Dendritic cell treated with granulocyte-macrophage colony-stimulating factor and Interleukin-4, amounts not matched to agents 40 ng/mL and 50 ng/mL, for 4 days (primary cell): ENCODE measurements at regions not wholly inside any gene's neighbourhood (a gene's known extent, or its start where the extent isn't known, plus 50 kb on each side); places are given as distances from the start of the nearest gene placed in this dataset.

ENCODE experiments used
- H3K27ac Mint-ChIP-seq: one replicate; pipeline ENCODE4 v1.8.0; 2022; ENCODE audit warnings: mild to moderate bottlenecking, mixed read lengths
- H3K27me3 Mint-ChIP-seq: one replicate; pipeline ENCODE4 v1.8.0; 2022; ENCODE audit warnings: mild to moderate bottlenecking, mixed read lengths
- H3K36me3 Mint-ChIP-seq: one replicate; pipeline ENCODE4 v1.8.0; 2022; ENCODE audit warnings: low read depth, mixed read lengths
- H3K4me1 Mint-ChIP-seq: one replicate; pipeline ENCODE4 v1.8.0; 2022; ENCODE audit warnings: low read depth, mixed read lengths
- H3K4me3 Mint-ChIP-seq: one replicate; pipeline ENCODE4 v1.8.0; 2022; ENCODE audit warnings: mild to moderate bottlenecking, moderate library complexity, mixed read lengths
- H3K9me3 Mint-ChIP-seq: one replicate; pipeline ENCODE4 v1.8.0; 2022; ENCODE audit warnings: mixed read lengths
- intact Hi-C: fragments of 100-400 bp; cut with micrococcal nuclease; formaldehyde crosslinking; loops from one replicate; pipeline ENCODE4 v1.15.0; 2022

GRCh38 chr20:6440443-6440799, 317.6 kb upstream of the FERMT1 start:
- intact Hi-C loops: no loop called here
- H3K27ac Mint-ChIP-seq: no peak overlapping the region
- H3K36me3 Mint-ChIP-seq: no peaks in the 10 kb centered on the region
- no peaks in the 10 kb centered on the region for H3K27me3 Mint-ChIP-seq
- no peak overlapping the region for H3K4me3 Mint-ChIP-seq
- no peaks in the 10 kb centered on the region for H3K9me3 Mint-ChIP-seq
- H3K4me1 Mint-ChIP-seq: no peaks in the 10 kb centered on the region

DNA sequence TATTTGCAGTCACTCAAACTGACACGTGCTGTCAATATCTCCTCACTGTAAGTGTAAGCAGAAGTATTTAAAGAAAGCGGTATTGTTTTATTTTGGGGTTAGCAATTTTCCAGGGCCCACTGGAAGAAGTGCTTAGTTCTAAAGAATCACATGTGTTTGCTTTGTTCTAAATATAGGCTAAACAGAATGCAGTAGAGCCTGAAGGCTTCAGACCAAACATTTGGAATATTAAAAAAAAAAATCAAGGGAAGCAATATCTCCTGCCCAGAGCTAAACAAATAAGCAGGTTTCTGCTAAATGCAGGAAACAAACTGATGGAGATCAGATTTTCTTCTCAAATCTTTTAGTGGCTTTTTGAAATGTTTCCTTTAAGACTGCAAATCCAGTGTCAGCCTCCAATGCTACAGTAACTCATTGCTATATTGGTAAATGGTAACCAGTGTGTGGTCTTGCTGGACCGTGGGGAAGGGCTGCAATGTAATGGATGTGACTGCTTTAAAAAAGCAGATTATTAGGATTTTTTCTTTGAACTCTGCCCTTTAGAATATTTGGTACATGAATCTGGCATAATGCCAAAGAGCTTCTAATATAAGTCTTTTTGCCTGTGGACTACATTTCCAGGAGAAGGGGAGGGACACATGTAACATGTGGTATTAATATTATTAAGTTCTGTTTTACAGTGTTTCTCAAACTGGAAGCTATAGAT, 317.1 kb upstream of the FERMT1 start:
- Mint-ChIP-seq H3K4me3 (no peak overlapping the region), H3K9me3 (no peaks in the 10 kb centered on the region), H3K27ac (no peak overlapping the region), H3K36me3 (no peaks in the 10 kb centered on the region), H3K27me3 (no peaks in the 10 kb centered on the region), H3K4me1 (no peaks in the 10 kb centered on the region)
- intact Hi-C loops: no loop called here

DNA sequence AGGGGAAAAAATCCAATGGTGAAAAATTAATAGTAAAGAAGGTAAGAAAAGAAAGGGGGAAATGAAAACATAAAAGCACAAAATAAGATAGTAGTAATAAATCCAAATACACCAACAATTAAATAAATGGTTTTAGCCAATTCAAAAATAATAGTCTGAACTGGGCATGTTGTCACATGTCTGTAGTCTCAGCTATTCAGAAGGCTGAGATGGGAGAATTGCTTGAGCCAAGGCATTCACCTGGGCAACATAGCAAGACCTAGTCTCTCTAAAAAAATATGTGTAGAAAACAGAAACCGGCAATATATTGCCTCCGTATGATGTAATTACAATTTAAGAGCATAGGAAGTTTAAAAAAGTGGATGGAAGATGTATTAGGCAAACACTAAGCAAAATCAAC, 311.3 kb upstream of the FERMT1 start:
- Mint-ChIP-seq H3K36me3 (no peaks in the 10 kb centered on the region), H3K4me3 (no peak overlapping the region), H3K27me3 (no peaks in the 10 kb centered on the region), H3K27ac (no peak overlapping the region), H3K4me1 (no peaks in the 10 kb centered on the region), H3K9me3 (no peaks in the 10 kb centered on the region)
- intact Hi-C loops: no loop called here

DNA sequence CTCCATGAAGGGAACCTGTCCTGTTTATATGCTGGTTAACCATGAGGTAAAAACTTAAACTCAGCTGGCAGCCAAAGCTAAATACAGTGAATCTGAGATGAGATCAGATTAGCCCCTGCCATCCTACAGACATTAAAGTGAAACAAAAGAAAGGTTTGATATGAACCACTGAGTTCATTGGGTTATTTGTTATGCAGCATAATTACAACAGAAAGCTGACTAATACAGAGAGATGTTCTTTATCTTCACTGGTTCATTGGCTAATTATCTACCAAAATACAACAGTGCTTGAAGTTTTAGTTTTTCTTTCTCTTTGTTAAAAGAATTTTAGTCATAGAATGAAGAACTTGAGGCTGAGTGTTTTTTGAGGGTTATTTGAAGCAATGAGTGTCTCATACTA, 307.6 kb upstream of the FERMT1 start:
- no peaks in the 10 kb centered on the region for H3K4me1 Mint-ChIP-seq
- H3K36me3 Mint-ChIP-seq: no peaks in the 10 kb centered on the region
- intact Hi-C loops: no loop called here
- H3K27ac Mint-ChIP-seq: no peak overlapping the region
- H3K4me3 Mint-ChIP-seq: no peak overlapping the region
- H3K27me3 Mint-ChIP-seq: no peaks in the 10 kb centered on the region
- no peaks in the 10 kb centered on the region for H3K9me3 Mint-ChIP-seq

DNA sequence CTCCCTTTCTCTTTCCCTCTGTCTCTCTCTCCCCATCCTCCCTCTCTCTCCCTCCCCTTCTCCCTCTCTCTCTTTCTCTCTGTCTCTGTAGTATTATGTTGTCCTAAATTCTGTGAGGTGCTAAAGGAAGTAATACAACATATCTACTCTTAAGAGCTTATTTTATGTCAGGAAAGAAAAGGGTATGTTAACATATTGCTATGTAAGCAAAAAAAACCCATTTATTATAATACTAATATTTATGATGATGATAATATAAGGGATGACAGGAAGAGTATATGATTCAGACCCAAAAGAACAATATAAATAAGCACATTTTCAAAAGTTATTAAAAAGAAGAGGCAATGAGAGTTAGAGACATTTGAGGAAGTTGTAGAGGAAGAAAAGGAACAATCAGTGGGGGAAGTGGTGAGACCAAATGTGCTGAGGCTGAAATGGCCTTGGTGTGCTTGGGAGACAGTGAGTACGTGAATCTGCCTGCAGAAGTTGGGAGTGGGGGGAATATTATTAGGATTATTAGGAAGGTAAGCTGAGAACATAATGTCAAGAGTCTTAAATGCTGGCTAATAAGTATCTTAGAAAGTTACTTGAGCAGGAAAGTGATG, 303.6 kb upstream of the FERMT1 start:
- Mint-ChIP-seq H3K27ac (no peak overlapping the region), H3K27me3 (no peaks in the 10 kb centered on the region), H3K36me3 (no peaks in the 10 kb centered on the region), H3K9me3 (no peaks in the 10 kb centered on the region), H3K4me1 (no peaks in the 10 kb centered on the region), H3K4me3 (no peak overlapping the region)
- intact Hi-C loops: no loop called here

- Mint-ChIP-seq H3K4me3 (no peak overlapping the region), H3K9me3 (no peaks in the 10 kb centered on the region), H3K27me3 (peaks cover 4% of the 10 kb centered on the region), H3K36me3 (no peaks in the 10 kb centered on the region), H3K27ac (no peak overlapping the region), H3K4me1 (no peaks in the 10 kb centered on the region)
- intact Hi-C loops: no loop called here
Observed at GRCh38 chr20:6421321-6422248, 298.8 kb upstream of the FERMT1 start.

DNA sequence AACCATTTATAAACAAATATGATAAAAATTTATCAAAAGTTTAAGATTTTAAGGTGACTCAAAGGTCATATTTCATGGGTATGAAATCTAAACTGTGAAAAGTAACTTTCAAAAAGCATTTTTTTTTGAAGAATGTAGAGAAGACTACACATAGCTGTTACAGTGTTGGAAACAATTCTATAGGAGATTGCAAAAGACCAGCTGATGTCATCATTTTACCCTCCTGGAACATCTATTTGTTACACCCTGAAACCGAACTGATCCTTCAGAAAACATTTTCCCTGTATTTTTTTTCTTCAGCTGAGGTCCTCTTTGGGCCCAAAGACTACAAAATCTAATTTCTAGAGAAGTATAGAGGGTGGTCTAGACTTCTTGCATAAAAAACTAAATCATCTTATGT, 297.5 kb upstream of the FERMT1 start:
- H3K36me3 Mint-ChIP-seq: no peaks in the 10 kb centered on the region
- intact Hi-C loops: no loop called here
- no peak overlapping the region for H3K27ac Mint-ChIP-seq
- no peaks in the 10 kb centered on the region for H3K9me3 Mint-ChIP-seq
- H3K27me3 Mint-ChIP-seq: peaks cover 4% of the 10 kb centered on the region
- H3K4me3 Mint-ChIP-seq: no peak overlapping the region
- no peaks in the 10 kb centered on the region for H3K4me1 Mint-ChIP-seq

DNA sequence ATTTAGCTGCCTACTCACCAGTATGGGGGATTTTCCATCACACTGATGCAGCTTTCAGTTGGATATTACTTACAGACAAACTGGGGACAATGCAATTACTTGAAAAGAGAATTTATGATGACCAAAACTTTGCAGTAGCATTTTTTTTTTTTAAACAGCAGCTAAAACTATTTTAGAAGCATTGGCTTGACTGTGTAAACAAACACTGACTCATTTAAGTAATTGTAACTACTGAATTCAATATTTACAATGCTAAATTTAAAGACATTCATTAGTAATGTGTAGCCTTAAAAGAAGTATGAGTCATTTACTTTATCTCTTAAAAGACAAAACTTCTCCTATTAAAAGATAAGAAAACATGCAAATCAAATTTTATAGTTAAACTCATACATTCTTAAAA, 295.9 kb upstream of the FERMT1 start:
- Mint-ChIP-seq H3K4me3 (no peak overlapping the region), H3K4me1 (no peaks in the 10 kb centered on the region), H3K27me3 (peaks cover 4% of the 10 kb centered on the region), H3K27ac (no peak overlapping the region), H3K9me3 (no peaks in the 10 kb centered on the region), H3K36me3 (no peaks in the 10 kb centered on the region)
- intact Hi-C loops: no loop called here

- Mint-ChIP-seq H3K9me3 (no peaks in the 10 kb centered on the region), H3K36me3 (no peaks in the 10 kb centered on the region), H3K27ac (no peak overlapping the region), H3K27me3 (peaks cover 4% of the 10 kb centered on the region), H3K4me3 (no peak overlapping the region), H3K4me1 (no peaks in the 10 kb centered on the region)
- intact Hi-C loops: no loop called here
Observed at GRCh38 chr20:6416371-6416770, 293.5 kb upstream of the FERMT1 start.

DNA sequence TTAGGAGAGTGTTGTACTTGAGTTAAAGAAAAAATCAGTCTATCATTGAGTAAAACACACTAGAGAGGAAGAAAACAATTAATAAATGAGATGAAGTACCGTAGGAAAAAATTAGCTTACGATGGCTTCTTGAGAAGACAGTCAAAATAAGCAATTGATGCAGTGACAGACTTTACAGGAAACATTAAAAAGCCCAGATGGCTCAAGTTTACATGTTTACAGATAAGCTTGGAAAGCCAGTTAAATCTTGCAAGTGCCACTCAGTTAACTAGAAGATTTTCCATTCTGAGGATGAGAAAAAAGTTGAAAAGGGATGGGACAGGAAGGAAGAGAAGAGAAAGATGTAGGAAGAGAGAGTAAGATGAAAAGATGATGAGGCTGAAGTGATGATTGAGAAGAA, 288.8 kb upstream of the FERMT1 start:
- Mint-ChIP-seq H3K27ac (no peak overlapping the region), H3K36me3 (no peaks in the 10 kb centered on the region), H3K9me3 (no peaks in the 10 kb centered on the region), H3K4me1 (no peaks in the 10 kb centered on the region), H3K4me3 (no peak overlapping the region), H3K27me3 (no peaks in the 10 kb centered on the region)
- intact Hi-C loops: no loop called here

DNA sequence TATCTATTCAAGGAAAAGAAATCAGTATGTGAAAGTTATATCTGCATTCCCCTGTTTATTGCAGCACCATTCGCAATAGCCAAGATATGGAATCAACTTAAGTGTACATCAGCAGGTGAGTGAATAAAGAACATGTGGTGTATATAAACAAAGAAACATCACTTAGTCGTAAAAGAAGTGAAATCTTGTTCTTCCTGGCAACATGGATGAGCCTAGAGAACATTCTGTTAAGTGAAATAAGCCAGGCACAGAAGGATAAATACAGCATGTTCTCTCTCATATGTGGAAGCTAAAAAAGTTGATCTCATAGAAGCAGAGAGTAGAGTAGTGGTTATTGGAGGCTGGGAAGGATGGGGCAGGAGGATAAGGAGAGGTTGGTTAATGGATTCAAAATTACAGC, 287.9 kb upstream of the FERMT1 start:
- Mint-ChIP-seq H3K4me3 (no peak overlapping the region), H3K27me3 (no peaks in the 10 kb centered on the region), H3K9me3 (no peaks in the 10 kb centered on the region), H3K4me1 (no peaks in the 10 kb centered on the region), H3K36me3 (no peaks in the 10 kb centered on the region), H3K27ac (no peak overlapping the region)
- intact Hi-C loops: no loop called here

DNA sequence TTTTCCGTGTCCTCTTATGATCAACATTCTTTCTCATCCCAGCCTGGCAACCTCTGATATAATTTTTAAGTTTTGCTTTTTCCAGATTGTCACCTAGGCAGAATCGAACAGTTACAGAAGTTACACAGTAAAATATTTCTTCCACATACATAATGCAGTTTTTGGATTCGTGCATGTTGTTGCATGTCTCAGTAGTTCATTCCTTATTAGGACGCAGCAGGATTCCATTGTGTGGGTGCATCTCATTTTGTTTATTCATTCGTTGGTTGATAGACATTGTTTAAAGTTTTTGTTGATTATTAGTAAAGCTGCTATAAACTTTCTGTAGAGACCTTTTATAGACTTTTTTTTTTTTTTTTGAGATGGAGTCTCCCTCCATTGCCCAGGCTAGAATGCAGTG, 284.3 kb upstream of the FERMT1 start:
- Mint-ChIP-seq H3K9me3 (no peaks in the 10 kb centered on the region), H3K4me3 (no peak overlapping the region), H3K4me1 (no peaks in the 10 kb centered on the region), H3K36me3 (no peaks in the 10 kb centered on the region), H3K27me3 (no peaks in the 10 kb centered on the region), H3K27ac (no peak overlapping the region)
- intact Hi-C loops: no loop called here

- H3K4me1 Mint-ChIP-seq: no peaks in the 10 kb centered on the region
- no peaks in the 10 kb centered on the region for H3K27me3 Mint-ChIP-seq
- H3K27ac Mint-ChIP-seq: no peak overlapping the region
- H3K36me3 Mint-ChIP-seq: no peaks in the 10 kb centered on the region
- H3K4me3 Mint-ChIP-seq: no peak overlapping the region
- intact Hi-C loops: no loop called here
- no peaks in the 10 kb centered on the region for H3K9me3 Mint-ChIP-seq
Observed at GRCh38 chr20:6401893-6402557, 279.2 kb upstream of the FERMT1 start.

DNA sequence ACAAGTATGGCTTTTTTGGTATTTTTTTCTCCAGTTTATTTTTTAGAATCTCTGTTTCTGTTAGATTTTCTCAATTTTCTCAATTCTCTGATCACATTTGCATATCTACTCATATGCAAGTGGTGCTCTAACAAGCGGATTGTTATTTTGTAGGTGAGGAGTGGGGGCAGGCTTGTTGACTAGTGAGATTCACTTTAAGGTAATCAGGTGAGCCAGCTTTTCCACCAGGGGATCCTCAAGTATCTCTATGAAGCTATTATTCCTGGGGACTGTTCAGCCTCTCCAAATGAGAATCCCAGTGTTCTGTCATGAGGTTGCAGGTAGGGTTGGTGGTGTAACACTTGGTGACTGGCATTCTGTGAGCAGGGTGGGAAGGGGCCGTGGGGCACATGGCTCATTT, 274.3 kb upstream of the FERMT1 start:
- intact Hi-C loops: no loop called here
- Mint-ChIP-seq H3K4me3 (no peak overlapping the region), H3K36me3 (no peaks in the 10 kb centered on the region), H3K4me1 (no peaks in the 10 kb centered on the region), H3K27me3 (no peaks in the 10 kb centered on the region), H3K9me3 (no peaks in the 10 kb centered on the region), H3K27ac (no peak overlapping the region)
